ENCODE measurements at regions not wholly inside any gene's neighbourhood (a gene's known extent, or its start where the extent isn't known, plus 50 kb on each side); places are given as distances from the start of the nearest gene placed in this dataset.

- no peak for TF ChIP-seq CTCF (IDR thresholded peaks at IDR 0.05)
- no peak for ATAC-seq (ENCODE audit: low FRiP score)
- no peak for DNase-seq (ENCODE audit: low spot score)
These were observed 409.1 kb upstream of the ATP11B start for GRCh38 chr3:182384221-182384620.

- TF ChIP-seq CTCF (IDR thresholded peaks at IDR 0.05): no peak
- ATAC-seq (ENCODE audit: low FRiP score) (no peak), DNase-seq (ENCODE audit: low spot score) (no peak)
These were observed 407.9 kb upstream of the ATP11B start for GRCh38 chr3:182385356-182385755.

- no peak for DNase-seq (ENCODE audit: low spot score)
- TF ChIP-seq CTCF (IDR thresholded peaks at IDR 0.05): no peak
- no peak for ATAC-seq (ENCODE audit: low FRiP score)
These were observed 404.8 kb upstream of the ATP11B start for GRCh38 chr3:182388506-182388905.

GRCh38 chr3:182389071-182389815 lies 404.1 kb upstream of the ATP11B start:
- ATAC-seq (ENCODE audit: low FRiP score) (no peak), DNase-seq (ENCODE audit: low spot score) (no peak)
- TF ChIP-seq CTCF (IDR thresholded peaks at IDR 0.05): no peak

GRCh38 chr3:182390421-182390820 lies 402.9 kb upstream of the ATP11B start:
- TF ChIP-seq CTCF (IDR thresholded peaks at IDR 0.05): no peak
- no peak for ATAC-seq (ENCODE audit: low FRiP score)

GRCh38 chr3:182392182-182392937 lies 400.9 kb upstream of the ATP11B start:
- no peak for TF ChIP-seq CTCF (IDR thresholded peaks at IDR 0.05)
- no peak for ATAC-seq (ENCODE audit: low FRiP score)
- DNase-seq (ENCODE audit: low spot score): no peak

More at GRCh38 chr3:182390421-182390820, 402.9 kb upstream of the ATP11B start:
- no peak for DNase-seq (ENCODE audit: low spot score)

GRCh38 chr3:182393151-182393550 lies 400.2 kb upstream of the ATP11B start:
- ATAC-seq (ENCODE audit: low FRiP score) (no peak), DNase-seq (ENCODE audit: low spot score) (no peak)
- no peak for TF ChIP-seq CTCF (IDR thresholded peaks at IDR 0.05)
